Panc1 (cell line): ENCODE measurements at regions not wholly inside any gene's neighbourhood (a gene's known extent, or its start where the extent isn't known, plus 50 kb on each side); places are given as distances from the start of the nearest gene placed in this dataset.
A peak's percentile ranks its signal among the peaks of the same experiment; 100 is the strongest.

Source experiments
- ATAC-seq: fragments of 200-7000 bp; cut with Tn5 transposase; 2 replicates; pipeline ENCODE4 v1.9.1; 2020; ENCODE audit warnings: mild to moderate bottlenecking, moderate library complexity
- BruUV-seq: library from RNA; stranded (reverse); fragments of 400-500 nt; replicated peaks from 2 replicates; lab custom pipeline; 2021; lab: Mats Ljungman, UMichigan
- CTCF ChIA-PET: fragments of 300-600 bp; sonication (Branson Sonifier 250); formaldehyde crosslinking; loops from one replicate; lab custom pipeline; 2022; ENCODE audit warnings: antibody characterized with exemption; lab: Charles Lee
- POLR2A ChIA-PET: fragments of 300-600 bp; sonication (Branson Sonifier 250); formaldehyde crosslinking; loops from one replicate; lab custom pipeline; 2022; ENCODE audit warnings: antibody characterized with exemption; lab: Charles Lee
- DNase-seq: peaks from one replicate; pipeline ENCODE4 v3.0.0-alpha.2; 2010; ENCODE audit warnings: low read depth, low spot score
- H3K27ac ChIP-seq: 2 replicates; pipeline ENCODE4 v1.5.1; 2011; ENCODE audit warnings: mild to moderate bottlenecking, low read length, inconsistent platforms
- H3K27me3 ChIP-seq: fragments of 200-500 bp; sonication (Bioruptor generic); 2 replicates; pipeline ENCODE4 v1.6.0; 2014; ENCODE audit warnings: low read length, inconsistent platforms; ENCODE audit not compliant: control insufficient read depth, insufficient read depth
- H3K36me3 ChIP-seq: fragments of 200-500 bp; sonication (Bioruptor generic); 2 replicates; pipeline ENCODE4 v1.5.1; 2014; ENCODE audit warnings: inconsistent platforms, mild to moderate bottlenecking, low read length, moderate library complexity; ENCODE audit not compliant: control insufficient read depth, insufficient read depth
- H3K4me1 ChIP-seq: 2 replicates; pipeline ENCODE4 v1.5.1; 2011; ENCODE audit warnings: inconsistent platforms, mild to moderate bottlenecking, low read length, moderate library complexity; ENCODE audit not compliant: control insufficient read depth, insufficient read depth
- H3K4me3 ChIP-seq, 2 experiments: 2 replicates each; pipeline ENCODE4 v1.5.1; 2011 to 2012; ENCODE audit warnings: low read depth in 2 of 2, low read length in 2 of 2, mild to moderate bottlenecking in 2 of 2, inconsistent platforms in 1 of 2, moderate library complexity in 1 of 2
- H3K9me3 ChIP-seq: fragments of 200-500 bp; sonication (Bioruptor generic); 2 replicates; pipeline ENCODE4 v1.5.1; 2014; ENCODE audit warnings: low read depth, mild to moderate bottlenecking, inconsistent platforms, low read length, moderate library complexity; ENCODE audit not compliant: control insufficient read depth, insufficient read depth
- CTCF ChIP-seq: fragments of 450-650 bp; IDR thresholded peaks from 2 replicates; pipeline ENCODE4 v1.5.1; 2017; ENCODE audit warnings: mild to moderate bottlenecking
- POLR2AphosphoS5 ChIP-seq: IDR thresholded peaks from 2 replicates; pipeline ENCODE4 v1.6.1; 2012; ENCODE audit warnings: mild to moderate bottlenecking, low read depth, low read length, moderate library complexity
- REST ChIP-seq, 2 experiments: IDR thresholded peaks; 2 replicates each; pipeline ENCODE4 v1.6.1; 2011 to 2012; ENCODE audit warnings: low read depth in 2 of 2, control low read depth in 1 of 2, low read length in 1 of 2, mild to moderate bottlenecking in 1 of 2, moderate library complexity in 1 of 2; ENCODE audit not compliant: insufficient read depth in 1 of 2
- SIN3A ChIP-seq: IDR thresholded peaks from 2 replicates; pipeline ENCODE4 v1.6.1; 2012; ENCODE audit warnings: low read depth, mild to moderate bottlenecking, low read length, moderate library complexity, borderline replicate concordance; ENCODE audit not compliant: insufficient read depth
- TCF7L2 ChIP-seq: IDR thresholded peaks from 2 replicates; pipeline ENCODE4 v1.6.1; 2011; ENCODE audit warnings: mild to moderate bottlenecking, low read depth, low read length, inconsistent platforms
- in situ Hi-C: cut with HindIII; loops from 2 replicates; pipeline ENCODE4 v1.10.0; 2016; ENCODE audit warnings: low sequenced_read_pairs, low pct_unique_long_range_greater_than_20kb
- intact Hi-C: fragments of 100-400 bp; cut with micrococcal nuclease; formaldehyde crosslinking; loops from one replicate; pipeline ENCODE4 v1.10.0; 2022; ENCODE audit not compliant: unreplicated experiment

- H3K27me3 ChIP-seq, result peaks cover 6% of the 10 kb centered on the region; the same call in 1 of the 2 replicates
- no peak for TF ChIP-seq CTCF
- TF ChIP-seq SIN3A, result no peak
- no peak for TF ChIP-seq REST (IDR thresholded peaks at IDR 0.05; ENCODE audit: insufficient read depth in 1 of 2, low read depth in 2 of 2, low read length in 1 of 2)
- TF ChIP-seq TCF7L2, result no peak
- TF ChIP-seq POLR2AphosphoS5, result no peak
- no TSS peak for BruUV-seq
- DNase-seq (no peak), ATAC-seq (no peak)
- no peak overlapping the region for H3K27ac ChIP-seq
- no peaks in the 10 kb centered on the region for H3K9me3 ChIP-seq
- intact Hi-C loops (no loop called here), in situ Hi-C loops (no loop called here)
- ChIA-PET CTCF (interaction anchor here (0.6 kb wide), 1 partner anchor 42 kb away, joined by 3 read pairs; no protein-coding TSS in a partner anchor), POLR2A (no interaction called here)
- no peaks in the 10 kb centered on the region for H3K4me1 ChIP-seq
- H3K4me3 ChIP-seq, result no peak overlapping the region
- no peaks in the 10 kb centered on the region for H3K36me3 ChIP-seq
These were observed 119.4 kb downstream of the UQCRFS1 start for GRCh38 chr19:29093553-29093908.

GRCh38 chr19:29092712-29093552 lies 120.0 kb downstream of the UQCRFS1 start:
- ChIA-PET CTCF (interaction anchor here (0.6 to 0.7 kb wide), 2 partner anchors 10 to 42 kb away, joined by 3 to 5 read pairs; no protein-coding TSS in a partner anchor), POLR2A (no interaction called here)
- no peaks in the 10 kb centered on the region for H3K9me3 ChIP-seq
- in situ Hi-C loops (no loop called here), intact Hi-C loops (no loop called here)
- TF ChIP-seq REST (IDR thresholded peaks at IDR 0.05; ENCODE audit: insufficient read depth in 1 of 2, low read depth in 2 of 2, low read length in 1 of 2) (no peak), CTCF (no peak), POLR2AphosphoS5 (no peak), SIN3A (no peak), TCF7L2 (no peak)
- H3K4me3 ChIP-seq, result no peak overlapping the region
- H3K36me3 ChIP-seq, result no peaks in the 10 kb centered on the region
- peak; percentile 51; the same call in 1 of the 2 replicates for ATAC-seq
- no peaks in the 10 kb centered on the region for H3K4me1 ChIP-seq
- no peak for DNase-seq
- no TSS peak for BruUV-seq
- no peak overlapping the region for H3K27ac ChIP-seq
- peaks cover 3% of the 10 kb centered on the region; the same call in 1 of the 2 replicates for H3K27me3 ChIP-seq
